ENCODE measurements at regions not wholly inside any gene's neighbourhood (a gene's known extent, or its start where the extent isn't known, plus 50 kb on each side); places are given as distances from the start of the nearest gene placed in this dataset.

- no peak overlapping the region for H3K27ac ChIP-seq (ENCODE audit: low read depth, low read length)
- no peaks in the 10 kb centered on the region for H3K27me3 ChIP-seq (ENCODE audit: control insufficient read depth, insufficient read depth, low read length, poor library complexity, severe bottlenecking)
- WGBS, 2 experiments (ENCODE audit: insufficient coverage in 1 of 2, insufficient read length in 1 of 2) = 71 to 96% methylated on average over 2 to 3 of the region's 3 CpGs
- Mint-ChIP-seq H3K27me3 (ENCODE audit: insufficient read depth) (no peaks in the 10 kb centered on the region), H3K36me3 (ENCODE audit: low read depth) (no peaks in the 10 kb centered on the region), H3K4me1 (no peaks in the 10 kb centered on the region), H3K4me3 (no peak overlapping the region), H3K9me3 (no peaks in the 10 kb centered on the region), H3K27ac (no peak overlapping the region)
- DNase-seq = peak; percentile 68
- H3K4me1 ChIP-seq (ENCODE audit: control insufficient read depth, insufficient read depth, low read length) = no peaks in the 10 kb centered on the region
- no peak overlapping the region for H3K9ac ChIP-seq (ENCODE audit: extremely low read depth, low read length, poor library complexity, severe bottlenecking)
- no peak for TF ChIP-seq CTCF (conservative IDR thresholded peaks at IDR 0.05)
- H3K4me3 ChIP-seq (ENCODE audit: low read length) = no peak overlapping the region
- no peaks in the 10 kb centered on the region for H3K9me3 ChIP-seq (ENCODE audit: control insufficient read depth, low read length)
- no peaks in the 10 kb centered on the region for H3K36me3 ChIP-seq (ENCODE audit: control insufficient read depth, insufficient read depth, low read length)
Observed at GRCh38 chr15:58346361-58346760, 85.4 kb upstream of the LIPC start.

GRCh38 chr15:58348095-58348812 is 83.5 kb upstream of the LIPC start:
- H3K4me3 Mint-ChIP-seq = no peak overlapping the region
- H3K27ac Mint-ChIP-seq = no peak overlapping the region
- no peak for DNase-seq
- no peaks in the 10 kb centered on the region for H3K9me3 Mint-ChIP-seq
- H3K27me3 Mint-ChIP-seq (ENCODE audit: insufficient read depth) = no peaks in the 10 kb centered on the region
- no peaks in the 10 kb centered on the region for H3K9me3 ChIP-seq (ENCODE audit: control insufficient read depth, low read length)
- no peaks in the 10 kb centered on the region for H3K36me3 ChIP-seq (ENCODE audit: control insufficient read depth, insufficient read depth, low read length)
- H3K36me3 Mint-ChIP-seq (ENCODE audit: low read depth) = no peaks in the 10 kb centered on the region
- no peak for TF ChIP-seq CTCF (conservative IDR thresholded peaks at IDR 0.05)
- whole genome bisulfite sequencing, 2 experiments (ENCODE audit: insufficient coverage in 1 of 2, insufficient read length in 1 of 2) = 82% methylated on average over 1 of the region's 1 CpG; no CpG with 5 or more reads in 1 of the 2 experiments
- H3K27ac ChIP-seq (ENCODE audit: low read depth, low read length) = no peak overlapping the region
- no peaks in the 10 kb centered on the region for H3K27me3 ChIP-seq (ENCODE audit: control insufficient read depth, insufficient read depth, low read length, poor library complexity, severe bottlenecking)
- H3K4me1 ChIP-seq (ENCODE audit: control insufficient read depth, insufficient read depth, low read length) = no peaks in the 10 kb centered on the region
- no peak overlapping the region for H3K4me3 ChIP-seq (ENCODE audit: low read length)
- H3K4me1 Mint-ChIP-seq = peaks cover 7% of the 10 kb centered on the region
- H3K9ac ChIP-seq (ENCODE audit: extremely low read depth, low read length, poor library complexity, severe bottlenecking) = no peak overlapping the region

- H3K4me1 Mint-ChIP-seq = peaks cover 7% of the 10 kb centered on the region
Observed at GRCh38 chr15:58352026-58352929, 79.5 kb upstream of the LIPC start.

More at GRCh38 chr15:58352026-58352929, 79.5 kb upstream of the LIPC start:
- no peak overlapping the region for H3K27ac Mint-ChIP-seq
- no peak overlapping the region for H3K27ac ChIP-seq (ENCODE audit: low read depth, low read length)
- no peak overlapping the region for H3K4me3 Mint-ChIP-seq
- H3K27me3 ChIP-seq (ENCODE audit: control insufficient read depth, insufficient read depth, low read length, poor library complexity, severe bottlenecking) = no peaks in the 10 kb centered on the region
- 85 to 89% methylated on average over 3 to 5 of the region's 5 CpGs for WGBS, 2 experiments (ENCODE audit: insufficient coverage in 1 of 2, insufficient read length in 1 of 2)
- no peak for TF ChIP-seq CTCF (conservative IDR thresholded peaks at IDR 0.05)
- H3K9me3 Mint-ChIP-seq = no peaks in the 10 kb centered on the region
- H3K9ac ChIP-seq (ENCODE audit: extremely low read depth, low read length, poor library complexity, severe bottlenecking) = no peak overlapping the region
- DNase-seq = no peak
- H3K36me3 ChIP-seq (ENCODE audit: control insufficient read depth, insufficient read depth, low read length) = no peaks in the 10 kb centered on the region
- no peaks in the 10 kb centered on the region for H3K27me3 Mint-ChIP-seq (ENCODE audit: insufficient read depth)
- no peaks in the 10 kb centered on the region for H3K4me1 ChIP-seq (ENCODE audit: control insufficient read depth, insufficient read depth, low read length)
- H3K36me3 Mint-ChIP-seq (ENCODE audit: low read depth) = no peaks in the 10 kb centered on the region
- no peaks in the 10 kb centered on the region for H3K9me3 ChIP-seq (ENCODE audit: control insufficient read depth, low read length)
- no peak overlapping the region for H3K4me3 ChIP-seq (ENCODE audit: low read length)

All from endodermal cell (in vitro differentiated cells).